GM12801 (cell line): ENCODE measurements at regions not wholly inside any gene's neighbourhood (a gene's known extent, or its start where the extent isn't known, plus 50 kb on each side); places are given as distances from the start of the nearest gene placed in this dataset.

Experiments used
- CTCF ChIP-seq: IDR thresholded peaks from one replicate; pipeline ENCODE4 v1.5.1; 2011; ENCODE audit warnings: control low read depth; ENCODE audit not compliant: insufficient read length; ENCODE audit errors: extremely low read depth

GRCh38 chr9:135291165-135291564 is 188.4 kb upstream of the PPP1R26 start:
- TF ChIP-seq CTCF, result no peak

GRCh38 chr9:135294836-135295235 is 184.7 kb upstream of the PPP1R26 start:
- no peak for TF ChIP-seq CTCF

GRCh38 chr9:135295551-135296300 is 183.9 kb upstream of the PPP1R26 start:
- TF ChIP-seq CTCF, result no peak

- no peak for TF ChIP-seq CTCF
These were observed 182.7 kb upstream of the PPP1R26 start for GRCh38 chr9:135296735-135297455.

GRCh38 chr9:135297456-135298075 is 182.0 kb upstream of the PPP1R26 start:
- TF ChIP-seq CTCF, result no peak

- TF ChIP-seq CTCF, result no peak
These were observed 180.4 kb upstream of the PPP1R26 start for GRCh38 chr9:135299239-135299590.

GRCh38 chr9:135299651-135300345 is 179.8 kb upstream of the PPP1R26 start:
- no peak for TF ChIP-seq CTCF
